Retinal pigment epithelial cell (primary cell): ENCODE measurements at regions not wholly inside any gene's neighbourhood (a gene's known extent, or its start where the extent isn't known, plus 50 kb on each side); places are given as distances from the start of the nearest gene placed in this dataset.

Source experiments
- DNase-seq: peaks from one replicate; pipeline ENCODE4 v3.0.0-alpha.2; 2010; ENCODE audit warnings: low read depth
- H3K4me3 ChIP-seq: 2 replicates; pipeline ENCODE4 v1.5.1; 2011; ENCODE audit warnings: mild to moderate bottlenecking, low read length, control low read depth, moderate library complexity
- TF ChIP-seq, protein P1 (sequence below): conservative IDR thresholded peaks from 2 replicates; pipeline ENCODE4 v1.5.1; 2011; ENCODE audit warnings: low read depth, low read length, control low read depth, inconsistent platforms

DNA sequence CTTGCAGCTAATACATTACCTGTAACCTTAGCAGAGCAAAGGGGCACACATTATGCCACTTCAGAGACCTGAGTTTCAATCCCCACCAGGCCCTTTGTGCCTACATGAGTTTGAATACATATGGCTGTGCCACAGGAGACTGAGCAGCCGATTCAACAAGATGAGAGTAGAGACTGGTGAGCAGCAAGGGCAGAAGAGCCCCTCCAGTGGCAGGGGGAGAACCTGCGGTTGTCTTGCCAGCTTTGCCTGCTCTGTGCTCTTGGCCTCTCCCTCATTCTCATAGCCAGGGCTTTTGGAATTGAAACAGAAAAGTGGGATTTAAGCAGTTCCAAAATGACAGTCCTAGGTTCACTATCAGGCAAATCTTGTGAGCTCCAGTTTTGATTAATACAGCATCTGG, 52.3 kb upstream of the CLNK start:
- TF ChIP-seq, protein P1, sequence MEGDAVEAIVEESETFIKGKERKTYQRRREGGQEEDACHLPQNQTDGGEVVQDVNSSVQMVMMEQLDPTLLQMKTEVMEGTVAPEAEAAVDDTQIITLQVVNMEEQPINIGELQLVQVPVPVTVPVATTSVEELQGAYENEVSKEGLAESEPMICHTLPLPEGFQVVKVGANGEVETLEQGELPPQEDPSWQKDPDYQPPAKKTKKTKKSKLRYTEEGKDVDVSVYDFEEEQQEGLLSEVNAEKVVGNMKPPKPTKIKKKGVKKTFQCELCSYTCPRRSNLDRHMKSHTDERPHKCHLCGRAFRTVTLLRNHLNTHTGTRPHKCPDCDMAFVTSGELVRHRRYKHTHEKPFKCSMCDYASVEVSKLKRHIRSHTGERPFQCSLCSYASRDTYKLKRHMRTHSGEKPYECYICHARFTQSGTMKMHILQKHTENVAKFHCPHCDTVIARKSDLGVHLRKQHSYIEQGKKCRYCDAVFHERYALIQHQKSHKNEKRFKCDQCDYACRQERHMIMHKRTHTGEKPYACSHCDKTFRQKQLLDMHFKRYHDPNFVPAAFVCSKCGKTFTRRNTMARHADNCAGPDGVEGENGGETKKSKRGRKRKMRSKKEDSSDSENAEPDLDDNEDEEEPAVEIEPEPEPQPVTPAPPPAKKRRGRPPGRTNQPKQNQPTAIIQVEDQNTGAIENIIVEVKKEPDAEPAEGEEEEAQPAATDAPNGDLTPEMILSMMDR = peak; percentile 3

DNA sequence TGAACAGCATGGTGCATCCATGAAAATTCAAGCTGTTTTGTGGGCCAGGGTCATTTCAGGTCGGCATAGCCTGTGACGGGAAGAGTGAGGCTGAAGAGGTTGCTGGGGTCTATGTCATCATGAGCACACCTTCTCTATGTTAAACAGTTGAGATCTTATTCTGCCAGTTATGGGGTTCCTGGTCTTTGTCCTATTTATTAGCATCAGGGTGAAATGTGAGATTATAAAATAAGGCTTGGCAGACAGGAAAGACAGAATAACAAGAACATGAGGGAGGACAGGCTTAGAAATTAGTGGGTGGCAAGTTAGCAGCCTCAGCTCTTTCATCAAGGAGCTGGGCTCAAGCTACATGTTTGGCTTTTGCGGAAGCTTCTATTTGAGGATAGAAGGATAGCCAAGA, 51.7 kb upstream of the CLNK start:
- no peak overlapping the region for H3K4me3 ChIP-seq
- TF ChIP-seq, protein P1 = no peak
- DNase-seq = no peak

More for the DNA sequence above, 52.3 kb upstream of the CLNK start:
- no peak for DNase-seq
- H3K4me3 ChIP-seq = no peak overlapping the region

DNA sequence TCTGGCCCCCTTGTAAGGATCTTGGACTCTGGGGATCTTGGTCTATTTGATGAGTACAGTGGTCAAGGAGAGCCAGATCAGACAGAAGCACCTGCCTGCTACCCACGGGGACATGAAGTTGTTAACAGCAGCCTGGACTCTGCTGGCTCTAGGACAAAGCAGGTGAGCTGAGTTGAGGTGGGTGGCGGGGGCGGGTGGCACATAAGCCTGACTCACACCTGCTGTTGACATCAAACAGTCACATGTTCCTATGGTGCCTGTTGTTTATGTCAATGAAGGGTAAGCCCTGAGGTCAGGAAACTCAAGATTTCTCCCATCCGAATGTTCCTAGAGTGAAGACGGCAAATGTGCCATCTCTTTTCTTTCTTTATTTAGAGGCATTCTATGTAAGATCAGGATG, 50.1 kb upstream of the CLNK start:
- TF ChIP-seq, protein P1 = no peak
- no peak overlapping the region for H3K4me3 ChIP-seq
- DNase-seq = no peak
